HEK293 (cell line): ENCODE measurements at regions not wholly inside any gene's neighbourhood (a gene's known extent, or its start where the extent isn't known, plus 50 kb on each side); places are given as distances from the start of the nearest gene placed in this dataset.

Source experiments
- KLF17 ChIP-seq: fragments of 450-650 bp; formaldehyde crosslinking; IDR thresholded peaks from 2 replicates; pipeline ENCODE4 v1.5.1; 2016; ENCODE audit warnings: missing biosample characterization, missing genetic modification characterization
- SALL2 ChIP-seq: fragments of 450-650 bp; formaldehyde crosslinking; IDR thresholded peaks from 2 replicates; pipeline ENCODE4 v1.5.0; 2017; ENCODE audit warnings: missing biosample characterization, mild to moderate bottlenecking, missing genetic modification characterization, borderline replicate concordance
- ZNF23 ChIP-seq: fragments of 450-650 bp; formaldehyde crosslinking; IDR thresholded peaks from 2 replicates; pipeline ENCODE4 v1.5.1; 2016; ENCODE audit warnings: missing biosample characterization, missing genetic modification characterization, borderline replicate concordance

- TF ChIP-seq SALL2 (tag by site-specific recombination) (no peak), ZNF23 (tag by site-specific recombination) (no peak), KLF17 (tag by site-specific recombination) (no peak)
Measured at GRCh38 chr5:99949969-99950524, 585.1 kb upstream of the FAM174A start.
